GM19467 (cell line): ENCODE measurements at regions not wholly inside any gene's neighbourhood (a gene's known extent, or its start where the extent isn't known, plus 50 kb on each side); places are given as distances from the start of the nearest gene placed in this dataset.

Experiments used
- ATAC-seq: cut with Tn5 transposase; IDR thresholded peaks from one replicate; pipeline ENCODE4 v1.9.1; 2021; ENCODE audit warnings: mild to moderate bottlenecking, moderate library complexity; ENCODE audit not compliant: unreplicated experiment

GRCh38 chr12:46435625-46436024, 63.1 kb upstream of the SLC38A2 start:
- no peak for ATAC-seq

GRCh38 chr12:46435029-46435428, 62.5 kb upstream of the SLC38A2 start:
- no peak for ATAC-seq

- ATAC-seq = no peak
These were observed 61.3 kb upstream of the SLC38A2 start for GRCh38 chr12:46433829-46434228.

DNA sequence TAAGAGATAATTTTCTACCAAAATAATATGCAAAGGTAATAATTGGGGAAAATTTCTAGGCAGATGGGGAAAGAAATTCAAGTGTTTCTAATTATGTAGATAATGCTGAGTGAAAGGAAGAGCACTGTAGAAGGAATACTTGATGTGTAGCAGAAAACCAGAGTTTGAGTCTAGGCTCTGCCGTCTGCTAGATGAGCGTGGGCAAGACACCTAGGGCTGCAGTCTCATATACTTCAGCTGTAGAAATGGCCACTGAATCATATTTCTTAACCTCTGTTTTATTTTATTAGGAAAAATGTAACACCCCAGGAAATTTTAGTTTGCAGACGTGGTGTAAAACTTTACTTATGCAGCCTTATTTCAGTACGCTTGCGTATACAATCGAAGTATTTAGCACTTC, 59.8 kb upstream of the SLC38A2 start:
- no peak for ATAC-seq

DNA sequence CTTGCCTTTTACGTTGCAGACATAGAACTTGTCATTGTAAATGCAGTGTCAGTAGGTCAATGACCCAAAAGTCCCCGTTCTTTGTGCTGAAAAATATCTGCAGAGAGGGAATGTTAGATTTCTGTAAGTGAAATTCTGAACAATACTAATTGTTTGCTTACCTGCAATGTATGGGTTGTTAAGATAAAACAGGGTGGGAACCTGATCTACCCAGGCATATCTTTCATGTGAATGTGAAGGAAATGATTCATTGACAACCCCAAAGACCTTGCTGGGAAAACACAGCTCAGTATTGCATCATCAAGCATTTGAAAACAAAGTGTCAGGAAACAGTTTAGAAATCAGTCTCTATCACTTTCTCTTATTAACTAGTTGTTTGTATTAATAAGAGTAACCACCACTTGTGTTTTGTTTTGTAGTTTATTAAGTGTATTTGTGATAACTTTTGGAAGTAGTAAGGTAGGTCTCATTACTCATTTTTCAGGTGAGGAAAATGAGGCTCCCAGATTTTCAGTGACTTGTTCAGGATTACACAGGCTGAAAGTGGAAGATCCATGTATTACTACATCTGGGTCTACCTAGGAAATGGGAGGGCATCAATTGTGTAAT, 57.9 kb upstream of the SLC38A2 start:
- no peak for ATAC-seq
